ENCODE measurements at regions not wholly inside any gene's neighbourhood (a gene's known extent, or its start where the extent isn't known, plus 50 kb on each side); places are given as distances from the start of the nearest gene placed in this dataset.
"Not testable (repeated sequence)": the region's sequence is repeated elsewhere in the genome, so short reads cannot be mapped to it uniquely, and the experiment has no call there.

DNA sequence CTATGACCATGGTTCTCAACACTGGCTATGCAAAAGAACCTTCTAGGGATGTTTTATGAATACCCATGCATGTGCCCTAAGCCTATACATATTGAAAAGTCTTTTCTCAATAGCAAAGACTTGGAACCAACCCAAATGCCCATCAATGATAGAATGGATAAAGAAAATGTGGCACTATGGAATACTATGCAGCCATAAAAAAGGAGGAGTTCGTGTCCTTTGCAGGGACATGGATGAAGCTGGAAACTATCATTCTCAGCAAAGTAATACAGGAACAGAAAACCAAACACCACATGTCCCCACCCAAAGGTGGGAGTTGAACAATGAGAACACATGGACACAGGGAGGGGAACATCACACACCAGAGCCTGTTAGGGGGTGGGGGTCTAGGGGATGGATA lies 101.1 kb upstream of the PRDX6 start:
- TF ChIP-seq POLR2A (IDR thresholded peaks at IDR 0.05; ENCODE audit: low read depth, low read length); ZNF24 (IDR thresholded peaks at IDR 0.05); POLR2AphosphoS5 (IDR thresholded peaks at IDR 0.05; ENCODE audit: low read length); NRF1 (conservative IDR thresholded peaks at IDR 0.05; ENCODE audit: low read depth, low read length): not testable (repeated sequence)
- TF ChIP-seq, protein P1, sequence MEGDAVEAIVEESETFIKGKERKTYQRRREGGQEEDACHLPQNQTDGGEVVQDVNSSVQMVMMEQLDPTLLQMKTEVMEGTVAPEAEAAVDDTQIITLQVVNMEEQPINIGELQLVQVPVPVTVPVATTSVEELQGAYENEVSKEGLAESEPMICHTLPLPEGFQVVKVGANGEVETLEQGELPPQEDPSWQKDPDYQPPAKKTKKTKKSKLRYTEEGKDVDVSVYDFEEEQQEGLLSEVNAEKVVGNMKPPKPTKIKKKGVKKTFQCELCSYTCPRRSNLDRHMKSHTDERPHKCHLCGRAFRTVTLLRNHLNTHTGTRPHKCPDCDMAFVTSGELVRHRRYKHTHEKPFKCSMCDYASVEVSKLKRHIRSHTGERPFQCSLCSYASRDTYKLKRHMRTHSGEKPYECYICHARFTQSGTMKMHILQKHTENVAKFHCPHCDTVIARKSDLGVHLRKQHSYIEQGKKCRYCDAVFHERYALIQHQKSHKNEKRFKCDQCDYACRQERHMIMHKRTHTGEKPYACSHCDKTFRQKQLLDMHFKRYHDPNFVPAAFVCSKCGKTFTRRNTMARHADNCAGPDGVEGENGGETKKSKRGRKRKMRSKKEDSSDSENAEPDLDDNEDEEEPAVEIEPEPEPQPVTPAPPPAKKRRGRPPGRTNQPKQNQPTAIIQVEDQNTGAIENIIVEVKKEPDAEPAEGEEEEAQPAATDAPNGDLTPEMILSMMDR (IDR thresholded peaks at IDR 0.05 in 2 of 3, conservative IDR thresholded peaks at IDR 0.05 in 1 of 3; ENCODE audit: control insufficient read depth in 2 of 3, extremely low read depth in 1 of 3, insufficient read depth in 1 of 3, low read depth in 3 of 3, low read length in 3 of 3) = not testable (repeated sequence)
- TF ChIP-seq, protein P2, sequence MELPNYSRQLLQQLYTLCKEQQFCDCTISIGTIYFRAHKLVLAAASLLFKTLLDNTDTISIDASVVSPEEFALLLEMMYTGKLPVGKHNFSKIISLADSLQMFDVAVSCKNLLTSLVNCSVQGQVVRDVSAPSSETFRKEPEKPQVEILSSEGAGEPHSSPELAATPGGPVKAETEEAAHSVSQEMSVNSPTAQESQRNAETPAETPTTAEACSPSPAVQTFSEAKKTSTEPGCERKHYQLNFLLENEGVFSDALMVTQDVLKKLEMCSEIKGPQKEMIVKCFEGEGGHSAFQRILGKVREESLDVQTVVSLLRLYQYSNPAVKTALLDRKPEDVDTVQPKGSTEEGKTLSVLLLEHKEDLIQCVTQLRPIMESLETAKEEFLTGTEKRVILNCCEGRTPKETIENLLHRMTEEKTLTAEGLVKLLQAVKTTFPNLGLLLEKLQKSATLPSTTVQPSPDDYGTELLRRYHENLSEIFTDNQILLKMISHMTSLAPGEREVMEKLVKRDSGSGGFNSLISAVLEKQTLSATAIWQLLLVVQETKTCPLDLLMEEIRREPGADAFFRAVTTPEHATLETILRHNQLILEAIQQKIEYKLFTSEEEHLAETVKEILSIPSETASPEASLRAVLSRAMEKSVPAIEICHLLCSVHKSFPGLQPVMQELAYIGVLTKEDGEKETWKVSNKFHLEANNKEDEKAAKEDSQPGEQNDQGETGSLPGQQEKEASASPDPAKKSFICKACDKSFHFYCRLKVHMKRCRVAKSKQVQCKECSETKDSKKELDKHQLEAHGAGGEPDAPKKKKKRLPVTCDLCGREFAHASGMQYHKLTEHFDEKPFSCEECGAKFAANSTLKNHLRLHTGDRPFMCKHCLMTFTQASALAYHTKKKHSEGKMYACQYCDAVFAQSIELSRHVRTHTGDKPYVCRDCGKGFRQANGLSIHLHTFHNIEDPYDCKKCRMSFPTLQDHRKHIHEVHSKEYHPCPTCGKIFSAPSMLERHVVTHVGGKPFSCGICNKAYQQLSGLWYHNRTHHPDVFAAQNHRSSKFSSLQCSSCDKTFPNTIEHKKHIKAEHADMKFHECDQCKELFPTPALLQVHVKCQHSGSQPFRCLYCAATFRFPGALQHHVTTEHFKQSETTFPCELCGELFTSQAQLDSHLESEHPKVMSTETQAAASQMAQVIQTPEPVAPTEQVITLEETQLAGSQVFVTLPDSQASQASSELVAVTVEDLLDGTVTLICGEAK (IDR thresholded peaks at IDR 0.05; ENCODE audit: borderline replicate concordance) = not testable (repeated sequence)
- TF ChIP-seq, protein P3, sequence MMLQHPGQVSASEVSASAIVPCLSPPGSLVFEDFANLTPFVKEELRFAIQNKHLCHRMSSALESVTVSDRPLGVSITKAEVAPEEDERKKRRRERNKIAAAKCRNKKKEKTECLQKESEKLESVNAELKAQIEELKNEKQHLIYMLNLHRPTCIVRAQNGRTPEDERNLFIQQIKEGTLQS (IDR thresholded peaks at IDR 0.05; ENCODE audit: borderline replicate concordance, extremely low read depth, low read depth, low read length) = not testable (repeated sequence)

Data from GM12878 (cell line).